Endothelial cell of umbilical vein (primary cell): ENCODE measurements at regions not wholly inside any gene's neighbourhood (a gene's known extent, or its start where the extent isn't known, plus 50 kb on each side); places are given as distances from the start of the nearest gene placed in this dataset.

Experiments
- BruUV-seq: library from RNA; stranded (reverse); fragments of 400-500 nt; replicated peaks from 2 replicates; lab custom pipeline; 2021; lab: Mats Ljungman, UMichigan
- CTCF ChIA-PET: fragments of 300-600, 350-600 bp; sonication (Branson Sonifier 250); formaldehyde crosslinking; loops from one replicate; lab custom pipeline; 2021; ENCODE audit warnings: antibody characterized with exemption, inconsistent platforms; lab: Charles Lee
- POLR2A ChIA-PET: fragments of 300-600, 350-600 bp; sonication (Branson Sonifier 250); formaldehyde crosslinking; loops from one replicate; lab custom pipeline; 2021; ENCODE audit warnings: antibody characterized with exemption, inconsistent platforms; lab: Charles Lee
- DNase-seq: peaks from one replicate; pipeline ENCODE4 v3.0.0-alpha.2; 2011; ENCODE audit warnings: low read depth, low spot score
- FAIRE-seq: peaks from 2 replicates; lab custom pipeline; 2011; peaks lifted over from hg19 to GRCh38; lab: Jason Lieb, UNC
- H2AFZ ChIP-seq: 2 replicates; pipeline ENCODE4 v1.6.0; 2012; ENCODE audit warnings: low read depth, low read length, control low read depth, inconsistent platforms
- H3K27ac ChIP-seq: 2 replicates; pipeline ENCODE4 v1.5.1; 2011; ENCODE audit warnings: low read depth, mild to moderate bottlenecking, control low read depth, low read length, moderate library complexity; ENCODE audit not compliant: insufficient read depth
- H3K27me3 ChIP-seq, 2 experiments: 2 replicates each; pipeline versions ENCODE4 v1.6.0 to v1.6.1; 2011; ENCODE audit warnings: low read length in 2 of 2, mixed read lengths in 1 of 2; ENCODE audit not compliant: control insufficient read depth in 2 of 2, insufficient read depth in 2 of 2
- H3K36me3 ChIP-seq, 2 experiments: 2 replicates in 1 of 2; 3 replicates in 1 of 2; pipeline ENCODE4 v1.5.1; 2011; ENCODE audit warnings: low read length in 2 of 2, mild to moderate bottlenecking in 1 of 2, moderate library complexity in 1 of 2; ENCODE audit not compliant: control insufficient read depth in 2 of 2, insufficient read depth in 2 of 2; ENCODE audit errors: extremely low read depth in 1 of 2
- H3K4me1 ChIP-seq: 3 replicates; pipeline ENCODE4 v1.5.1; 2011; ENCODE audit warnings: mild to moderate bottlenecking, low read length; ENCODE audit not compliant: control insufficient read depth, insufficient read depth; ENCODE audit errors: extremely low read depth
- H3K4me2 ChIP-seq: 2 replicates; pipeline ENCODE4 v1.6.1; 2011; ENCODE audit warnings: low read length, control low read depth, mixed read lengths; ENCODE audit not compliant: insufficient read depth
- H3K4me3 ChIP-seq, 3 experiments: fragments of 200-600 bp in 1 of 3; sonication (generic), shearing (Covaris generic) in 1 of 3; replicated peaks in 1 of 3; 2 replicates each; pipeline ENCODE4 v1.5.1; 2011 to 2016; ENCODE audit warnings: control low read depth in 3 of 3, low read length in 3 of 3, mild to moderate bottlenecking in 2 of 3, inconsistent platforms in 1 of 3, low read depth in 1 of 3, moderate library complexity in 1 of 3; ENCODE audit not compliant: insufficient read depth in 1 of 3
- H3K79me2 ChIP-seq: 2 replicates; pipeline ENCODE4 v1.6.0; 2012; ENCODE audit warnings: low read length, inconsistent platforms; ENCODE audit not compliant: control insufficient read depth, insufficient read depth
- H3K9ac ChIP-seq: replicated peaks from 2 replicates; pipeline ENCODE3; 2011; ENCODE audit warnings: low read length, control low read depth; ENCODE audit not compliant: insufficient read depth; ENCODE audit errors: extremely low read depth
- H3K9me1 ChIP-seq: replicated peaks from 3 replicates; pipeline ENCODE4 v1.6.0; 2011; ENCODE audit warnings: mild to moderate bottlenecking, low read length; ENCODE audit not compliant: control insufficient read depth, insufficient read depth; ENCODE audit errors: extremely low read depth
- H3K9me3 ChIP-seq: replicated peaks from 2 replicates; pipeline ENCODE4 v1.5.1; 2012; ENCODE audit warnings: low read length, inconsistent platforms; ENCODE audit not compliant: control insufficient read depth, insufficient read depth
- H4K20me1 ChIP-seq: replicated peaks from 2 replicates; pipeline ENCODE3; 2011; ENCODE audit warnings: mild to moderate bottlenecking, low read length; ENCODE audit not compliant: control insufficient read depth, insufficient read depth; ENCODE audit errors: extremely low read depth
- CTCF ChIP-seq, 2 donors: IDR thresholded peaks; 1 replicate in 1 of 2; 2 replicates in 1 of 2; pipeline ENCODE4 v1.5.1; 2011; ENCODE audit warnings: low read length in 2 of 2, mild to moderate bottlenecking in 2 of 2, moderate library complexity in 2 of 2, control low read depth in 1 of 2, inconsistent platforms in 1 of 2, low read depth in 1 of 2; ENCODE audit not compliant: insufficient read depth in 1 of 2; ENCODE audit errors: extremely low read depth in 1 of 2
- EZH2 ChIP-seq: IDR thresholded peaks from 2 replicates; pipeline ENCODE4 v1.6.1; 2012; ENCODE audit warnings: borderline replicate concordance, low read depth, mild to moderate bottlenecking, moderate library complexity, low read length, inconsistent platforms; ENCODE audit not compliant: severe bottlenecking
- FOS ChIP-seq: IDR thresholded peaks from 2 replicates; pipeline ENCODE4 v1.6.1; 2011; ENCODE audit warnings: mild to moderate bottlenecking, low read length, moderate library complexity, borderline replicate concordance; ENCODE audit not compliant: insufficient read depth
- GATA2 ChIP-seq: IDR thresholded peaks from 2 replicates; pipeline ENCODE4 v1.7.0; 2011; ENCODE audit warnings: low read depth, mild to moderate bottlenecking, moderate library complexity, mixed read lengths, low read length; ENCODE audit not compliant: insufficient read length, insufficient read depth
- JUN ChIP-seq: IDR thresholded peaks from 2 replicates; pipeline ENCODE4 v1.6.1; 2011; ENCODE audit warnings: borderline replicate concordance, low read depth; ENCODE audit not compliant: insufficient read length, insufficient read depth
- MAX ChIP-seq: IDR thresholded peaks from 2 replicates; pipeline ENCODE4 v1.6.1; 2011; ENCODE audit not compliant: insufficient read depth, insufficient read length
- MYC ChIP-seq: IDR thresholded peaks from one replicate; pipeline ENCODE4 v1.6.1; 2011; ENCODE audit warnings: mild to moderate bottlenecking, low read depth, low read length
- POLR2A ChIP-seq: IDR thresholded peaks from 2 replicates; pipeline ENCODE4 v1.6.1; 2012; ENCODE audit warnings: low read depth, mild to moderate bottlenecking, control low read depth, low read length
- POLR2AphosphoS5 ChIP-seq: IDR thresholded peaks from 2 replicates; pipeline ENCODE4 v1.6.1; 2012; ENCODE audit warnings: low read depth, mild to moderate bottlenecking, control low read depth, low read length, moderate library complexity; ENCODE audit not compliant: insufficient read depth
- dilution Hi-C: fragments of 300-500 bp; cut with MboI; formaldehyde crosslinking; loops from one replicate; pipeline ENCODE4 v1.15.0; 2019; ENCODE audit warnings: low sequenced_read_pairs; ENCODE audit not compliant: extremely low pct_ligation_motif_present
- intact Hi-C: fragments of 100-400 bp; cut with micrococcal nuclease; formaldehyde crosslinking; loops from one replicate; pipeline ENCODE4 v1.10.0; 2022

GRCh38 chr10:130998046-130998435 is 313.5 kb downstream of the TCERG1L start:
- H3K27ac ChIP-seq = no peak overlapping the region

More at GRCh38 chr10:130998046-130998435, 313.5 kb downstream of the TCERG1L start:
- dilution Hi-C loops = no loop called here
- no peaks in the 10 kb centered on the region for H3K79me2 ChIP-seq
- FAIRE-seq (no peak), DNase-seq (no peak)
- BruUV-seq = no TSS peak
- no peaks in the 10 kb centered on the region for H3K4me1 ChIP-seq
- POLR2A ChIA-PET = no interaction called here
- TF ChIP-seq JUN = no peak
- TF ChIP-seq MYC = no peak
- TF ChIP-seq POLR2AphosphoS5 = no peak
- no peak for TF ChIP-seq MAX
- TF ChIP-seq CTCF (IDR thresholded peaks at IDR 0.05; ENCODE audit: extremely low read depth in 1 of 2, insufficient read depth in 1 of 2, low read depth in 1 of 2, low read length in 2 of 2) = no peak
- no peak for TF ChIP-seq EZH2
- TF ChIP-seq FOS = no peak
- no peak for TF ChIP-seq GATA2
- TF ChIP-seq POLR2A = no peak
- H3K4me3 ChIP-seq = no peak overlapping the region
- H3K9ac ChIP-seq = no peak overlapping the region
- peaks cover 7% of the 10 kb centered on the region for H3K9me3 ChIP-seq
- H3K27me3 ChIP-seq = no peaks in the 10 kb centered on the region
- no peaks in the 10 kb centered on the region for H3K36me3 ChIP-seq
- H2AFZ ChIP-seq = no peak overlapping the region
- CTCF ChIA-PET = no interaction called here
- no peaks in the 10 kb centered on the region for H3K9me1 ChIP-seq
- intact Hi-C loops = no loop called here
- no peak overlapping the region for H3K4me2 ChIP-seq
- no peaks in the 10 kb centered on the region for H4K20me1 ChIP-seq
